K562 (cell line): ENCODE measurements at regions not wholly inside any gene's neighbourhood (a gene's known extent, or its start where the extent isn't known, plus 50 kb on each side); places are given as distances from the start of the nearest gene placed in this dataset.

Experiments used
- CTCF ChIP-seq, 3 experiments: IDR thresholded peaks in 2 of 3; conservative IDR thresholded peaks in 1 of 3; 2 replicates each; pipeline ENCODE4 v1.5.1; 2011 to 2012; ENCODE audit warnings: low read length in 3 of 3, mild to moderate bottlenecking in 3 of 3, control low read depth in 2 of 3, improper control_type of control experiment in 1 of 3, inconsistent platforms in 1 of 3, low read depth in 1 of 3, mixed read lengths in 1 of 3, moderate library complexity in 1 of 3; ENCODE audit not compliant: insufficient read depth in 2 of 3
- NR1H2 ChIP-seq: sonication (generic); formaldehyde crosslinking; IDR thresholded peaks from 2 replicates; pipeline ENCODE4 v1.4.0; 2020; ENCODE audit warnings: mild to moderate bottlenecking, missing genetic modification reagents
- UBTF ChIP-seq, 2 experiments: IDR thresholded peaks; 2 replicates each; pipeline ENCODE4 v1.6.1; 2012; ENCODE audit warnings: improper control_type of control experiment in 2 of 2, low read depth in 2 of 2, low read length in 2 of 2, borderline replicate concordance in 1 of 2
- ZBTB33 ChIP-seq: sonication (generic); formaldehyde crosslinking; IDR thresholded peaks from 2 replicates; pipeline ENCODE4 v1.8.1; 2023; ENCODE audit warnings: mild to moderate bottlenecking, missing genetic modification reagents
- ZBTB9 ChIP-seq: fragments of 450-650 bp; formaldehyde crosslinking; IDR thresholded peaks from 2 replicates; pipeline ENCODE4 v1.4.0; 2020; ENCODE audit warnings: mild to moderate bottlenecking, moderate library complexity
- ZNF318 ChIP-seq, 2 experiments: fragments of 450-650 bp; IDR thresholded peaks; 2 replicates each; pipeline ENCODE4 v1.6.1; 2016; ENCODE audit warnings: mild to moderate bottlenecking in 2 of 2, borderline replicate concordance in 1 of 2, low read depth in 1 of 2, moderate library complexity in 1 of 2

- TF ChIP-seq ZBTB9, result no peak
- TF ChIP-seq ZBTB33 (CRISPR knock-in tag), result no peak
- no peak for TF ChIP-seq UBTF (IDR thresholded peaks at IDR 0.05; ENCODE audit: borderline replicate concordance in 1 of 2, low read depth in 2 of 2, low read length in 2 of 2)
- no peak for TF ChIP-seq CTCF (IDR thresholded peaks at IDR 0.05 in 2 of 3, conservative IDR thresholded peaks at IDR 0.05 in 1 of 3; ENCODE audit: insufficient read depth in 2 of 3, low read depth in 1 of 3, low read length in 3 of 3)
- TF ChIP-seq NR1H2, result no peak
- no peak for TF ChIP-seq ZNF318 (IDR thresholded peaks at IDR 0.05; ENCODE audit: borderline replicate concordance in 1 of 2, low read depth in 1 of 2)
These were observed 243.5 kb upstream of the ARHGAP20 start for GRCh38 chr11:110955776-110956175.
